HPDE6-E6E7 (cell line): ENCODE measurements at regions not wholly inside any gene's neighbourhood (a gene's known extent, or its start where the extent isn't known, plus 50 kb on each side); places are given as distances from the start of the nearest gene placed in this dataset.

Source experiments
- DNase-seq: peaks from one replicate; pipeline ENCODE4 v3.0.0; 2011; ENCODE audit warnings: missing footprints; ENCODE audit errors: extremely low spot score

GRCh38 chr1:68331117-68331865 is 99.0 kb upstream of the WLS start:
- peak; percentile 32 for DNase-seq

DNA sequence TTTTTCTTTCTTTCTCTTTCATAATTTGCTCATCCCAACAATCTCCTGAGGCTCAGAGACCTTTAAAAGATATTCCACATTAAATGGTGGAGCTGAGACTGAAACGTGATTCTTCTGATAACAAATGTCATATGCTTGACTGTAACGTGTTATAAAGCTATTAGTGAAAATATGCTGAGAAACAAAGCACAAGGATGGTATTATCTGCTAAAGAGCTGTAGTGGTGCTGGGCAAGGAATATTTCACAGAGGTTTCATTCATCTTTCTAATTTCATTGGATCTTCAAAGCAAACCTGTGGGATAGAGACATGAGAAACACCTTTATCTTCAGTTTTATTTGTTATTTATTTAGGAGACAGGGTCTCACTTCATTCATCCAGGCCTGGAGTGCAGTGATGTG is 98.1 kb upstream of the WLS start:
- DNase-seq = no peak

- no peak for DNase-seq
Measured at GRCh38 chr1:68329096-68329835, 96.9 kb upstream of the WLS start.

DNA sequence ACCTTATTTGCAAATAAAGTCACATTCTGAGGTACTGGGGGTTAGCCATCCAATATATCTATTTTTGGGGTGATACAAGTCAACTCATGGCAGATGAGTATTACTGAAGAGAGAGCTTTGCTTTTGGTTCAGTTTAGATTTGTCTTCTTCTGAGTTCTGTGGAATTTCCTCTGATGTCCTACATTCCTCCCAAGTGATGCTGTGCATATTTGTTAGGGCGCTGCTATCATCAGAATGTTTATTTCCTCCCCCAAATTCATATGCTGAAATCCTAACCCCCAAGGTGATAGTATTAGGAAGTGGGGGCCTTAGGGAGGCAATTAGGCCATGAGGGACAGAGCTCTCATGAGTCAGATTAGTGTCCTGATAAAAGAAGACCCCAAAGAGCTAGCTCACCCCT is 96.2 kb upstream of the WLS start:
- DNase-seq = no peak

DNA sequence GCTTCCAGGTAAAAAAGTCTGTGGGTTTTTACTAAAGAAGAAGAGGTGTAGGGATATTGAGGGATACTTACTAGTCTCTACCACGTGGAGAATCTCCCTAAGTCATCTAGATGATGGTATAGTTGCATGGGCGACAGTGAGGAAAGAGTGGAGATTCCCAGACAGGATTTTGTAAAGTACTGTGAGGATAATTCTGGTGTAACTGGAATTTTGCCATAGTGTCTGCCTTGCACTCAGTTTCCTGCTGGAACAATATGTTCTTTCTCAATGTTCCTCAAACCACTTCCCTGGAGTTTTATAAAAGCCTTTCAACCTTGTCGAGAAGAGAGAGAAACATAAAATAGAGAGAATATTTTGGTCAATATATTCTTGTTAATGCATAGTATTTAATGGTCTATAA is 95.1 kb upstream of the WLS start:
- no peak for DNase-seq

DNA sequence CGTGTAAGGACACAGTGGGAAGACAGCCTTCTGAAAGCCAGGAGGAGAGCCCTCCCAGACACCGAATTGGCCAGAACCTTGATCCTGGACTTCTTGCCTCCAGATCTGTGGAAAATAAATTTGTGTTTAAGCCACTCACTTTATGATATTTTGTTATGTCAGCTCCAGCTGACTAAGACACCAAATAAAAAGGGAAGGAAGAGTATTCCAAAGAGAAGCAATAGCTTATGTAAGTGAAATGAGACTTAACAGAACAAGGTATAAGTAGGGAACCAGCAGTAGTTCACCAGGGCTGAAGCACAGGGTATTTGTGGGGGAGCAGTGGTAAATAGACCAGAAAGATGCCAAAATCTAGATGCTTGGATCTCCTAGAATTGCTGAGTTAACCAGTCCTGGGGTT is 94.2 kb upstream of the WLS start:
- DNase-seq = no peak

DNA sequence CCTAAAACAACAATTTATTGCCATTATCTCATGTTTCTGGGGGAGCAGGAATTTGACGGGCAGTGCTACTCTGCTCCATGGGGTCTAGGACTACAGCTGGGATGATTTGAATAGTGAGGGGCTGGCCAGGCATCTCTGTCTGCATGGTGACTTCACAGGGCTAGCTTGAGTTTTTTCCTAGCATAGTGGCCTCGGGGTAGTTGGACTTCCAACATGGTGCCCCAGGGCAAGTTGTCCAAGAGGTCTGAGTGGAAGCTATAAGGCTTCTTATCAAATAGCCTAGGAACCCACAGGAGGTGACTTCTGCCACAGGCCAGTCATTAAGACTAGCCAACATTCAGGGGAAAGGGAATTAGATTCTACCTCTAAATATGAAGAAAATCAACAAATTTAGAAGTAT is 92.0 kb upstream of the WLS start:
- no peak for DNase-seq

- no peak for DNase-seq
Measured at GRCh38 chr1:68322837-68323687, 90.7 kb upstream of the WLS start.

DNA sequence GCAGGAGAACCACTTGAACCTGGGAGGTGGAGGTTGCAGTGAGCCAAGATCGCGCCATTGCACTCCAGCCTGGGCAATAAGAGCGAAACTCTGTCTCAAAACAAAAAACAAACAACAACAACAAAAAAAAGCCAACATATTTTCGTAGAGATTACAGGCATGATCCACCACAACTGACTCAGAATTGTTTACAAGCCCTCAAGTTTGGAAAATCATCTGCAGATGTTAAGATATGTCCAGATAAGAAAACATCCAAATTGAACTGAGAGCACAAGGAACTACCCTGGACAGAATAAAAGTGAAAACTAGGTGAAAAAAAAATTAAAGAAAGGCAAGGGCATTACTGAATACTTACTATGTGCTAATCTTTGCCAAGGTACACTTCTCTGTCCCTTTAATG is 89.8 kb upstream of the WLS start:
- no peak for DNase-seq

DNA sequence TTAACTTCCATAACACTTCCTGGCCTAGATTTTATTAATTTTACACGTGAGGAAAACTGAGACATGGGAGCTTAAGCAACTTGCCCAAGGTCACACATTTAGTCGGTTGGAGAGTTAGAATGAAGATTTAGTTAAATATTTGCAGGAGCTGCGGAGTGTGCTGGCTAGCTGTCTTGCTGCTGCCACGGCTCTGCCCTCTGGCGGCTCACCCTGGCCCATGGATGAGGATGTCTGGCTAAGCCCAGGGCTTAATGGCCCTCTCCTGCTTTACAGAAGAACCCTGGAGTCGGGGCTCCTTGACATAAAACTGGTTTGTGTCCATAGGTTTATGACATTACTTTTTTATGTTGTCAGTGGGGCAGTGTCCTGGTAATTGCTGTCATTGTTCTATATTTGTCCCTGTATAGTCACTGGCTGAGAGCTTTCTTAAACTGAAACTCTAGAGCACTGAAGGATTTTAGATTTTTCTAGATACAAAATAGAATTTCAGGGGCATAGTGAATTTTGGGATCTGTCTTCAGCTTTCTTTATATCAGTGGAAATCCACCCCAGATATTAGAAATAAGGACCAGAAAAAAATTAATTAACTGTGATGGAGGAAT is 88.9 kb upstream of the WLS start:
- DNase-seq = peak; percentile 72

DNA sequence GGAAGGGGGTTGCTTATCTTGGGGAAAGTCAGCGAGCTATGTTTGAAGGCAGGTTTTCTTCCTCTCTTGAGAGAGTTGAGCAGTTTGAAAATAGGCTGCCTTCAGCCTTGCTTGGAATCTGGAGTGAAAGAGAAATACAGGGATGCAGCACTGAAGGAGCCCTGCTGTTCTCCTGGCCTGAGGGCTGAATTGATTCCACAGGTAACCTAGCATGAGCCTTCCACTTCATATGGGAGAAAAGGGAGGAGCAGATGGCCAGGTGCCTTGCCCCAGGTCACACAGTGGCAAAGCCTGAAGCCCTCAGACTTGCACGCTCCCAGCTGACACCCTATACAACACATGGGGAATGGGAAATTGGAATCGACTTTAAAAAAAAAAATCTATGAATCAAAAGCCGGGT is 88.0 kb upstream of the WLS start:
- no peak for DNase-seq

- DNase-seq = no peak
Measured at GRCh38 chr1:68319907-68320306, 87.6 kb upstream of the WLS start.

GRCh38 chr1:68317543-68317942 is 85.2 kb upstream of the WLS start:
- no peak for DNase-seq

DNA sequence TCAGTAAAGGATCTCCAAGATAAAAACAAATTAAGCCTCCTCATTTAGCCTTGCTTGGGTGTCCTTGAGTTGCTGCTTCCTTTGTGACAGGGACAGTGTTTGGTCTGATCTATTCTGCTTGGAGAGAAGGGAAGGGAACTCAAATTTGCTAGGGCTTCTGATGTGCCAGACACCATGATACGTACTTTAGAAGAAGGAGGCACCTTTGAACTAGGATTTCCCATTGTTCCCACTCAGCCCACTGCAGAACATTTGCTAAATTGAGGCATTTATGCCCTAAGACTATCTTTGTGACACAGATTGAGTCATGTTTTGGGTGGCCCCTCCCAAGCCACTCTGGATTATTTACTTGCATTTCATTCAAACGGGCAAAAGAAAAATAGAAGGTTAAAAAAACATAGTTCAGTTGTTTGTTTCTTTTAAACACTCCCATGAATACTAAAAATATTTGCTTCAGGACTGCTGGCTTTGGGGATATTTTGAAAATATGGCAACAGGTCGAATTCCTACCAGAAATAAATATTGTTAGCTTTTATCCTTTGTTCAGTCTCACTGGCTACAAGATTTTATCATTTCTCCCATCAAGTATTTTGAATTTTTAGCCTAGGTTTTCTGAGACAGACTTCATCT is 81.9 kb upstream of the WLS start:
- no peak for DNase-seq

DNA sequence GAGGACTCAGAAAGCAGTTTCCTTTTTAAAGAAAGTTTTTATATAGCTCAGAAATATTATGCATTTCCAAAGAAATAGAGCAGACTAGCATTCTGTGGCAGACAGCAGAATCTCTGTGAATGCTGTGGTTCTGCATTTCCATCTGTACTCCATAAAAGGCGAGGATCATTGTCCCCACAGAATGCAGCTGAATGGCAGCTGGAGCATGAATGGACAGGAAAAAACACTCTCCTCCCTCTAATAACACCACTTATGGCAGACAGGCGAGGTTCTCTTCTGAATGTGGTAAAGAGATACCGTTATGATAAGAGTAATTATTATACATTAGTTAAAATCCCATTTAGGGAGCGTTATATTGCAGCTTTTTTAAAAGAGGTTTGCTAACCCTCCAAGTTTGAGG is 81.4 kb upstream of the WLS start:
- DNase-seq = no peak

DNA sequence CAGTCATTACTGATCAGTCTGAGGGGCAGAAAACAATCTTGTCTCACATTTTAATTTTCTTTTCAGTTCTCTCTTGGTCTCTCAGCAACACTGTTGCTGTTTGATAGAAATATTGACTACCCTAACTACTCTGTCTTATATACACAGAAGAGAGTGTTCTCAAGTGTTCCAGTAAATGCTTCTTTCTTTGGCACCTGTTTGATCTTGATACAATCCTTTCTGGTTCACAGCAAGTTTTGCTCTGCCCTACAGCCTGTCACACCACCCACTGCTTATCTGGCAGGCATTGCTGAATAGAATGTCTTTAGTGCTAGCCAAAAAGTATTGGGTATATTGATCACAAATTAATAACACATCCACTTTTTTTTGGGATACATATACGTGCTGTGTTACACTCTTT is 75.7 kb upstream of the WLS start:
- no peak for DNase-seq

GRCh38 chr1:68307378-68307787 is 75.1 kb upstream of the WLS start:
- DNase-seq = no peak

DNA sequence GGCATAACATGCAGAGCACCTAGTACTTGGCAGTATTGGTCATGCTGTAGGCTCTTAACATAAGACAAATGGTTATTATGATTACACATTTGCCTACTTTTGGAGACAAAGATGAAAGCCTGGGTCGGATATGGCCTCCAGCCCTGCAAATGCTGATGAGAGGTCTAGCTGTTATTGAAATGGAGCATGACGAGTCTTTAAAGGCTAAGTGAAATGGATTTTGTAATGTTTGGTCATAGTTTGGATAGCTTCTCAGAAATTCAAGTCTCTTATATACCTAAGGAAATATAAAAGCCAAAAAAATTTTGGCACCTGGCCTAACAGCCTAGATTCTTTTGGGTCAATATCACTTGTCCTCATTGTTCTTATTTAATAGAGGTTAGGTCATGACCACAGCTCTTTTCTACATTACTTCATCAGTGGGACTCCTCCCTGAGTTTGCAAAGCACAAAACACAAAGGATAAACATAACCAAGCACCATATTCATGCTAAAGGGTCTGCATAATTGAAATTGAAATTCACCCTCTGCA is 69.2 kb upstream of the WLS start:
- DNase-seq = no peak

- DNase-seq = no peak
Measured at GRCh38 chr1:68294367-68295066, 62.2 kb upstream of the WLS start.

DNA sequence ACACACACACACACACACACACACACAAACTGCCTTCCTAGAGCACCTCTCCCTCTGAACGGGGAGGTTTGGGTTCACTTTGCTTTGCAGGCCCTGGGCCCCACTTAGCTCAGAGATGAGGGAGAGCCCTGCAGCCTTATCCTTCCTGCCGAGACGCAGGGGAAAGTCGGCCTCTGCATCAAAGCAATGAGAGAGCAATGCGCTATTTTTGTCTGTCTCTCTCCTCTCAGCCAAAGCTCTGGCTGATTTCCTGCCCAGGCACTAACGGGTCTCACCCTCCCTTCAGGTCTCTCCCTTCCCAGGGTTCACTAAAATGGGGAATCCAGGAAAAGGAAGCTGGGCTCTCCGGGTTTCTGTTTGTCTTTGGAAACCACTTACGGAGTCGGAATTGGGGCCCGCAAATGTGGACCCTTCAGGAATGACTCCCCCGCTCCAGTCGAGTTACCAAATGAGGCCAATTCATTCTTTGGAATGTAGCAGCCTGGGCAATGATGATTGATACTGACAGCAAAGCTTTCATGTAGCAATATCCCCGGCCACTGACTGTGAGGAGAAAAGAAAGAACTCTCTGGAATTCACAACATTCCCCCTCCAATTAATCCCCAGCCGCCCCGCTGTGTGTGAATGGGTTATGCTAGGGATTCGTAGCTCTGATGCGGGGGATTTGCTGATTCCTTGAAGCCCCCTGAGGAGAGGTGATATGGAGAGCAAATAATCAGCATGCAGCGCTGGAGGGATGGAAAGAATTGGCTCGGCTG is 61.5 kb upstream of the WLS start:
- no peak for DNase-seq
